ENCODE measurements at regions not wholly inside any gene's neighbourhood (a gene's known extent, or its start where the extent isn't known, plus 50 kb on each side); places are given as distances from the start of the nearest gene placed in this dataset.

DNA sequence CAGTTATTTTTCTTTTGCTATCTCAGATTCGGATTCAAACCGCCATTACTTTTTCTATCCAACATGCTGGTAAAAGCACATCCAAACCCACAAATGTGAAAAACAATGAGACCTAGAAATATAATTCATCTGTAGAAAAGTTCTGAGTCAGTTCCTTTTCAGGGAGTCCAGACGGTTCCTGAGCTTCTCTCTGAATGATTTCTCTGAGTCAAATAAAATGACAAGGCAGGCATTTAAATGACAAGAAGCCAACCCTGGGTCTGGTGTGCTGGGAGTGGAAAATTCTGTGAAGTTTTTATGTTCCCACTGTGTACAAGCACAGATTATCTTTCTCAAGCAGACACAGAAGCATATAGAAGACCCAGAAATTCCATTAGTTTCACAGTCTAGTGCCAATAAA lies 96.3 kb upstream of the ANKRD1 start:
- no peak for TF ChIP-seq POLR2A (IDR thresholded peaks at IDR 0.05)
- TF ChIP-seq, protein P1, sequence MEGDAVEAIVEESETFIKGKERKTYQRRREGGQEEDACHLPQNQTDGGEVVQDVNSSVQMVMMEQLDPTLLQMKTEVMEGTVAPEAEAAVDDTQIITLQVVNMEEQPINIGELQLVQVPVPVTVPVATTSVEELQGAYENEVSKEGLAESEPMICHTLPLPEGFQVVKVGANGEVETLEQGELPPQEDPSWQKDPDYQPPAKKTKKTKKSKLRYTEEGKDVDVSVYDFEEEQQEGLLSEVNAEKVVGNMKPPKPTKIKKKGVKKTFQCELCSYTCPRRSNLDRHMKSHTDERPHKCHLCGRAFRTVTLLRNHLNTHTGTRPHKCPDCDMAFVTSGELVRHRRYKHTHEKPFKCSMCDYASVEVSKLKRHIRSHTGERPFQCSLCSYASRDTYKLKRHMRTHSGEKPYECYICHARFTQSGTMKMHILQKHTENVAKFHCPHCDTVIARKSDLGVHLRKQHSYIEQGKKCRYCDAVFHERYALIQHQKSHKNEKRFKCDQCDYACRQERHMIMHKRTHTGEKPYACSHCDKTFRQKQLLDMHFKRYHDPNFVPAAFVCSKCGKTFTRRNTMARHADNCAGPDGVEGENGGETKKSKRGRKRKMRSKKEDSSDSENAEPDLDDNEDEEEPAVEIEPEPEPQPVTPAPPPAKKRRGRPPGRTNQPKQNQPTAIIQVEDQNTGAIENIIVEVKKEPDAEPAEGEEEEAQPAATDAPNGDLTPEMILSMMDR (IDR thresholded peaks at IDR 0.05): no peak
